Sigmoid colon (tissue), 6 donors: ENCODE measurements at regions not wholly inside any gene's neighbourhood (a gene's known extent, or its start where the extent isn't known, plus 50 kb on each side); places are given as distances from the start of the nearest gene placed in this dataset.

Experiments used
- DNase-seq: peaks from one replicate; pipeline ENCODE4 v3.0.0-alpha.2; 2019
- H3K27ac ChIP-seq, 4 donors: fragments of 200-600 bp; sonication (generic); one replicate each; pipeline ENCODE4 v1.5.1; 2016 to 2019; ENCODE audit warnings: mild to moderate bottlenecking in 1 of 4
- H3K27me3 ChIP-seq, 3 donors: fragments of 200-600 bp; sonication (generic); one replicate each; pipeline ENCODE4 v1.5.1; 2019; ENCODE audit warnings: mild to moderate bottlenecking in 1 of 3
- H3K36me3 ChIP-seq, 4 donors: fragments of 200-600 bp; sonication (generic); one replicate each; pipeline ENCODE4 v1.5.1; 2016 to 2019
- H3K4me1 ChIP-seq, 4 donors: fragments of 200-600 bp; sonication (generic); one replicate each; pipeline ENCODE4 v1.5.1; 2017 to 2019
- H3K4me3 ChIP-seq, 4 donors: fragments of 200-600 bp; sonication (generic); one replicate each; pipeline ENCODE4 v1.5.1; 2017 to 2019; ENCODE audit warnings: mild to moderate bottlenecking in 2 of 4, moderate library complexity in 1 of 4
- H3K9me3 ChIP-seq, 4 donors: fragments of 200-600 bp in 3 of 4; sonication (generic) in 3 of 4; one replicate each; pipeline versions ENCODE4 v1.5.1 to v1.6.1; 2013 to 2019
- EP300 ChIP-seq, 4 donors: sonication (generic); formaldehyde crosslinking; IDR thresholded peaks; one replicate each; pipeline ENCODE4 v1.6.1; 2017; ENCODE audit warnings: antibody characterized with exemption in 4 of 4
- POLR2A ChIP-seq, 2 donors: fragments of 450-650 bp; IDR thresholded peaks; one replicate each; pipeline ENCODE4 v1.6.1; 2016; ENCODE audit warnings: antibody characterized with exemption in 2 of 2, mild to moderate bottlenecking in 2 of 2, moderate library complexity in 2 of 2
- POLR2AphosphoS5 ChIP-seq, 4 donors: sonication (generic); formaldehyde crosslinking; IDR thresholded peaks; one replicate each; pipeline ENCODE4 v1.6.1; 2017; ENCODE audit warnings: antibody characterized with exemption in 4 of 4
- WGBS, 2 donors: extraction: QIAGEN DNeasy Blood & Tissue Kit; methylation state at CpG; one replicate each; pipeline ENCODE4 v1.1.7; 2013; 5-methylcytosine and 5-hydroxymethylcytosine counted together
- intact Hi-C: fragments of 100-400 bp; cut with DNase I; formaldehyde crosslinking; loops from one replicate; pipeline ENCODE4 v1.15.1; 2023
- TF ChIP-seq, protein P1 (sequence below), 4 experiments: fragments of 450-650 bp in 3 of 4; fragments of 200-600 bp in 1 of 4; IDR thresholded peaks; one replicate each; pipeline ENCODE4 v1.5.1; 2016 to 2019; ENCODE audit warnings: antibody characterized with exemption in 4 of 4, mild to moderate bottlenecking in 3 of 4, moderate library complexity in 2 of 4
- donor health status: healthy with polysubstance abuse.
- donor health status: healthy.

DNA sequence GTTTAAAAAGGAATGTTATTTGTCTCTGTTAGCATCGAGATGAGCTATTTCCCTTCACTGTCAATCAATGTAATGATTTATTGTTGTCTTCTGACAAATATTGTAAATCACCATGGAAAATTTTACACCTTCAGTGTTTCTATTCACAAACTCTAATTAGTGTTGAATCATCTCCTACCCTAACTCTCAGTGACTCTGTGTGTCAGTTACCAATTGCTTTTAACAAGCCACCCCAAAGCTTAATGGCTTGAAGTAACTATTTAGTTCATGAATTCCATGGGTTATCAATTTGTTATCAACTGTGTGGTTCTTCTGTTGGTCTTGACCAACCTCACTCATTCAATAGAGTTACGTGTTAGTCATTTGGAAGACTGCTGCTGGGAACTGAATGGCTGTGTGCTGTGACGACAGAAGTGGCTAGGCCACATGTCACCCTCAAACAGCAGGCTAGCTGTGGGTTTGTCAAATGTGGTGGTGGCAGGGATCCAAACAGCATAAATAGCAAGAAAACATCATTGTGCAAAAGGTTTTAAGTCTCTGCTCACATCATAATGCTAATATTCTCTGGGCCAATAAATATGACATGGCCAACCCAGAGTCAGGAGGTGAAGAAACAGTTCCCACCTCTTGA is 910.8 kb upstream of the CDH2 start:
- WGBS, 2 donors: 69 to 79% methylated on average over 3 of the region's 3 CpGs
- H3K9me3 ChIP-seq: no peaks in the 10 kb centered on the region
- intact Hi-C loops: no loop called here
- no peaks in the 10 kb centered on the region for H3K4me1 ChIP-seq
- H3K4me3 ChIP-seq: no peak overlapping the region
- no peak overlapping the region for H3K27ac ChIP-seq
- DNase-seq: no peak
- TF ChIP-seq POLR2AphosphoS5 (IDR thresholded peaks at IDR 0.05) (no peak), POLR2A (IDR thresholded peaks at IDR 0.05) (no peak), EP300 (IDR thresholded peaks at IDR 0.05) (no peak)
- TF ChIP-seq, protein P1, sequence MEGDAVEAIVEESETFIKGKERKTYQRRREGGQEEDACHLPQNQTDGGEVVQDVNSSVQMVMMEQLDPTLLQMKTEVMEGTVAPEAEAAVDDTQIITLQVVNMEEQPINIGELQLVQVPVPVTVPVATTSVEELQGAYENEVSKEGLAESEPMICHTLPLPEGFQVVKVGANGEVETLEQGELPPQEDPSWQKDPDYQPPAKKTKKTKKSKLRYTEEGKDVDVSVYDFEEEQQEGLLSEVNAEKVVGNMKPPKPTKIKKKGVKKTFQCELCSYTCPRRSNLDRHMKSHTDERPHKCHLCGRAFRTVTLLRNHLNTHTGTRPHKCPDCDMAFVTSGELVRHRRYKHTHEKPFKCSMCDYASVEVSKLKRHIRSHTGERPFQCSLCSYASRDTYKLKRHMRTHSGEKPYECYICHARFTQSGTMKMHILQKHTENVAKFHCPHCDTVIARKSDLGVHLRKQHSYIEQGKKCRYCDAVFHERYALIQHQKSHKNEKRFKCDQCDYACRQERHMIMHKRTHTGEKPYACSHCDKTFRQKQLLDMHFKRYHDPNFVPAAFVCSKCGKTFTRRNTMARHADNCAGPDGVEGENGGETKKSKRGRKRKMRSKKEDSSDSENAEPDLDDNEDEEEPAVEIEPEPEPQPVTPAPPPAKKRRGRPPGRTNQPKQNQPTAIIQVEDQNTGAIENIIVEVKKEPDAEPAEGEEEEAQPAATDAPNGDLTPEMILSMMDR (IDR thresholded peaks at IDR 0.05): no peak
- no peaks in the 10 kb centered on the region for H3K27me3 ChIP-seq
- no peaks in the 10 kb centered on the region for H3K36me3 ChIP-seq

DNA sequence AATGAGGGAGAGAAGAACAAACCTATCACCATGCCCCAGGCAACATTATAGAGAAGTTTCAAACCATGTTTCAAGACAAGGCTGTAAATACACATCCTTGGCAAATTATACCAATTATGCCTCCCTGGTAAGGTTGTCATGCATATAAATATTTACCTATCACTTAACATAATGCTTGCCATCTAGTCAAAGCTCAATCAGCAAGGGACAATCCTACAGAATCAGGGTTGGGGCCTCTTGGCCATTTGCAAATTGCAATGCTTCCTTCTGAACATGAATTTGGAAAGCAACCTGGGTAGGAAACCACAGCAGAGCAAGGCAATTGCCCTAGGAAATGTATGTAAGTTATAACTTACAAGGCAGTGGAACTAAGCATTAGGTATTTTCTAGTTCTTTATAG is 907.2 kb upstream of the CDH2 start:
- TF ChIP-seq POLR2AphosphoS5 (IDR thresholded peaks at IDR 0.05) (no peak), POLR2A (IDR thresholded peaks at IDR 0.05) (no peak), EP300 (IDR thresholded peaks at IDR 0.05) (no peak)
- TF ChIP-seq, protein P1 (IDR thresholded peaks at IDR 0.05): no peak
- H3K9me3 ChIP-seq: no peaks in the 10 kb centered on the region
- DNase-seq: no peak
- no peaks in the 10 kb centered on the region for H3K36me3 ChIP-seq
- H3K27me3 ChIP-seq: no peaks in the 10 kb centered on the region
- no peak overlapping the region for H3K27ac ChIP-seq
- intact Hi-C loops: no loop called here
- H3K4me1 ChIP-seq: no peaks in the 10 kb centered on the region
- H3K4me3 ChIP-seq: no peak overlapping the region

DNA sequence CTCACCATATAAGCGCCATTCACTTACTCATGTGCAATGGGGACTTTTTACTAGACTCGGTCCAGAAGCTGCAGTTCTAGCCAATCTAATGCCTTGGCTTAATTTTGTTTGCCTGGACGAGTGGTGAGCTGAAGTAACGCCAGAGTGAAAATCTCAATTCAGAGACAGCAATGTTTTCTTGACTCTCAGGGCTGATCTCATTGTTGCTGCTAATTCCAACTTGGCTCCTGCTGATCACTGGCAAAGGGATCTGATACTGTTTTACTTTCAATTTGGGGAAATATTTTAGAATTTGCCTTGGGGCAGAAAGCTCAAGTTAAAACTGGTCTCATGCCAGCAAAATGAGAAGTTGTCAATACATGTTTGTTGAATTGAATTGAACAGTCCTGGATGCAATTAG is 906.6 kb upstream of the CDH2 start:
- 72 to 78% methylated on average over 4 of the region's 4 CpGs for WGBS, 2 donors
- H3K36me3 ChIP-seq: no peaks in the 10 kb centered on the region
- DNase-seq: no peak
- H3K4me3 ChIP-seq: no peak overlapping the region
- no peaks in the 10 kb centered on the region for H3K9me3 ChIP-seq
- intact Hi-C loops: no loop called here
- TF ChIP-seq, protein P1 (IDR thresholded peaks at IDR 0.05): no peak
- TF ChIP-seq EP300 (IDR thresholded peaks at IDR 0.05) (no peak), POLR2AphosphoS5 (IDR thresholded peaks at IDR 0.05) (no peak), POLR2A (IDR thresholded peaks at IDR 0.05) (no peak)
- no peaks in the 10 kb centered on the region for H3K4me1 ChIP-seq
- no peaks in the 10 kb centered on the region for H3K27me3 ChIP-seq
- no peak overlapping the region for H3K27ac ChIP-seq

DNA sequence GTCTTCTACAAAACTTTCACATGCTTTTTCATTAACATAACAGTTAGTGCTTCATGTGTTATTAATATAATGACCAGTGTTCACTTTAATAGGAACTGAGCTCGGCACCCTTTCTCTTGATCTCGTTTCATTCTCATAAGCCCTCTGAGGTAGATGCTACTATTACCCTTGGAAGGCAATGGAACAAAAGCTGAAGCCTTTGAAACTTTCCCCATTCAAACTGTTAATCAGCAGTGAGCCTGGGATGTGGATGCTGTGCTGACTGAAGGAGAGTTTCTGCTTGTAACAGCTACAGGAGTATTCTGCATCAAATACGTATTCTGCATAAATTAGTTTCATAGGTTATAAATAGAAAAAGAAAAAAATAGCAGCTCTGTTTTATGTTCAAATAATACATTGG is 904.0 kb upstream of the CDH2 start:
- H3K9me3 ChIP-seq: no peaks in the 10 kb centered on the region
- 74 to 82% methylated on average over 3 of the region's 3 CpGs for WGBS, 2 donors
- no peaks in the 10 kb centered on the region for H3K27me3 ChIP-seq
- no peaks in the 10 kb centered on the region for H3K36me3 ChIP-seq
- TF ChIP-seq POLR2A (IDR thresholded peaks at IDR 0.05) (no peak), EP300 (IDR thresholded peaks at IDR 0.05) (no peak)
- TF ChIP-seq, protein P1 (IDR thresholded peaks at IDR 0.05): no peak
- intact Hi-C loops: no loop called here
- no peak overlapping the region for H3K4me3 ChIP-seq
- H3K4me1 ChIP-seq: peaks cover 0 to 3% (median 0%) of the 10 kb centered on the region in 4 donors
- DNase-seq: no peak
- H3K27ac ChIP-seq: no peak overlapping the region

DNA sequence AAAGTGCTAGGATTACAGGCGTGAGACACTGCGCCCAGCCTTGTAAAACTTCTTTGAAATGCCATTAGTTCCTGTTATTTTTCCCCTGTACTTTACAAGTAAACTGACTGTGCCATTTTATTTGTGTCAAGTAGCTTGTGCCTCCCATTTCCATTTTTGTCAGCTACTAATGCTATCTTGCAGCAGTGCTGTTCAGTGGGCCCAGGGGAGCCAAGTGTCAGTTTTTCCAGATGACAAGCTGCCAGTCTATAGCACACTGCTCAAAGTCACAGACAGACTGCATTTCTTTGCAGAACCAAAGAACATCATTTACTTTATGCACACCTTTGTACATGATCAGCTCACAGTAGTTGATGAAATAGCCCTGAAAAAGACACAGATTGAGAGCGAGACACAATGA is 901.3 kb upstream of the CDH2 start:
- TF ChIP-seq POLR2A (IDR thresholded peaks at IDR 0.05) (no peak), EP300 (IDR thresholded peaks at IDR 0.05) (no peak), POLR2AphosphoS5 (IDR thresholded peaks at IDR 0.05) (no peak)
- TF ChIP-seq, protein P1 (IDR thresholded peaks at IDR 0.05): no peak
- H3K4me3 ChIP-seq: no peak overlapping the region
- peaks cover 0 to 3% (median 0%) of the 10 kb centered on the region in 4 donors for H3K4me1 ChIP-seq
- 78 to 79% methylated on average over 3 of the region's 3 CpGs for WGBS, 2 donors
- intact Hi-C loops: no loop called here
- H3K36me3 ChIP-seq: no peaks in the 10 kb centered on the region
- DNase-seq: no peak
- no peaks in the 10 kb centered on the region for H3K27me3 ChIP-seq
- no peaks in the 10 kb centered on the region for H3K9me3 ChIP-seq
- no peak overlapping the region for H3K27ac ChIP-seq
